Choroid plexus epithelial cell (primary cell): ENCODE measurements at regions not wholly inside any gene's neighbourhood (a gene's known extent, or its start where the extent isn't known, plus 50 kb on each side); places are given as distances from the start of the nearest gene placed in this dataset.
"Not testable (repeated sequence)": the region's sequence is repeated elsewhere in the genome, so short reads cannot be mapped to it uniquely, and the experiment has no call there.

Experiments used
- DNase-seq: peaks from one replicate; pipeline ENCODE4 v3.0.0-alpha.2; 2010; ENCODE audit warnings: low read depth
- H3K4me3 ChIP-seq: 2 replicates; pipeline ENCODE4 v1.5.1; 2011; ENCODE audit warnings: low read depth, mild to moderate bottlenecking, control low read depth, low read length, moderate library complexity
- TF ChIP-seq, protein P1 (sequence below): conservative IDR thresholded peaks from 2 replicates; pipeline ENCODE4 v1.5.1; 2011; ENCODE audit warnings: low read depth, mild to moderate bottlenecking, control low read depth, inconsistent platforms, low read length, moderate library complexity

DNA sequence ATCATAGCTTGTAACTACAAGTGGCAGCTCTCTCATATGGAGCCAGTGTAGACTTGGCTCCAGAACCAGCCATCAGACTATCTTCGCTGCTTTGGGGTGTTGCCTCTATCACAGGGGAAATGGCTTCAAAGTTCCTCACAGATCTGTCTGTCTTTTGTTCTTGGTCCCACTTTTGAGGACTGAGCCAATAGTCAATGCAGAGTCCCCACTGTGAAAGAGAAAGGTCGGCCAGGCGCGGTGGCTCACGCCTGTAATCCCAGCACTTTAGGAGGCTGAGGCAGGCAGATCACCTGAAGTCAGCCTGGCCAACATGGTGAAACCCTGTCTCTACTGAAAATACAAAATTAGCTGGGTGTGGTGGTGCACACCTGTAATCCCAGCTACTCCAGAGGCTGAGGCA, 86.9 kb upstream of the FZD7 start:
- not testable (repeated sequence) for DNase-seq, H3K4me3 ChIP-seq

DNA sequence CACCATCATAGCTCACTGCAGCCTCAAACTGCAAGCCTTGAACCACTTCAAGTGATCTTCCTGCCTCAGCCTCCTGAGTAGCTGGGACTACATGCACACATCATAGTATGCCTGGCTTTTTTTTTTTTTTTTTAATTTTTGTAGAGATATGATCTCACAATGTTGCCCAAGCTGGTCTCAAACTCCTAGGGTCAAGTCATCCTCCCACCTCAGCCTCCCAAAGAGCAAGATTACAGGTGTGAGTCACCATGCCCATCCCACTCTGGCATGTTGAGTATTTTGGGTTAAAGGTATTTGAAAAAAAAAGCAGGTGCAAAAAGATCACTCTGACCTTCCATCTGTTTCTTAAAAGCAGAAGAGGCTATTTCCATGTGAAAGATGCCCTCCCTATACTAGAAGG, 86.4 kb upstream of the FZD7 start:
- no peak overlapping the region for H3K4me3 ChIP-seq
- TF ChIP-seq, protein P1, sequence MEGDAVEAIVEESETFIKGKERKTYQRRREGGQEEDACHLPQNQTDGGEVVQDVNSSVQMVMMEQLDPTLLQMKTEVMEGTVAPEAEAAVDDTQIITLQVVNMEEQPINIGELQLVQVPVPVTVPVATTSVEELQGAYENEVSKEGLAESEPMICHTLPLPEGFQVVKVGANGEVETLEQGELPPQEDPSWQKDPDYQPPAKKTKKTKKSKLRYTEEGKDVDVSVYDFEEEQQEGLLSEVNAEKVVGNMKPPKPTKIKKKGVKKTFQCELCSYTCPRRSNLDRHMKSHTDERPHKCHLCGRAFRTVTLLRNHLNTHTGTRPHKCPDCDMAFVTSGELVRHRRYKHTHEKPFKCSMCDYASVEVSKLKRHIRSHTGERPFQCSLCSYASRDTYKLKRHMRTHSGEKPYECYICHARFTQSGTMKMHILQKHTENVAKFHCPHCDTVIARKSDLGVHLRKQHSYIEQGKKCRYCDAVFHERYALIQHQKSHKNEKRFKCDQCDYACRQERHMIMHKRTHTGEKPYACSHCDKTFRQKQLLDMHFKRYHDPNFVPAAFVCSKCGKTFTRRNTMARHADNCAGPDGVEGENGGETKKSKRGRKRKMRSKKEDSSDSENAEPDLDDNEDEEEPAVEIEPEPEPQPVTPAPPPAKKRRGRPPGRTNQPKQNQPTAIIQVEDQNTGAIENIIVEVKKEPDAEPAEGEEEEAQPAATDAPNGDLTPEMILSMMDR: no peak
- DNase-seq: no peak

DNA sequence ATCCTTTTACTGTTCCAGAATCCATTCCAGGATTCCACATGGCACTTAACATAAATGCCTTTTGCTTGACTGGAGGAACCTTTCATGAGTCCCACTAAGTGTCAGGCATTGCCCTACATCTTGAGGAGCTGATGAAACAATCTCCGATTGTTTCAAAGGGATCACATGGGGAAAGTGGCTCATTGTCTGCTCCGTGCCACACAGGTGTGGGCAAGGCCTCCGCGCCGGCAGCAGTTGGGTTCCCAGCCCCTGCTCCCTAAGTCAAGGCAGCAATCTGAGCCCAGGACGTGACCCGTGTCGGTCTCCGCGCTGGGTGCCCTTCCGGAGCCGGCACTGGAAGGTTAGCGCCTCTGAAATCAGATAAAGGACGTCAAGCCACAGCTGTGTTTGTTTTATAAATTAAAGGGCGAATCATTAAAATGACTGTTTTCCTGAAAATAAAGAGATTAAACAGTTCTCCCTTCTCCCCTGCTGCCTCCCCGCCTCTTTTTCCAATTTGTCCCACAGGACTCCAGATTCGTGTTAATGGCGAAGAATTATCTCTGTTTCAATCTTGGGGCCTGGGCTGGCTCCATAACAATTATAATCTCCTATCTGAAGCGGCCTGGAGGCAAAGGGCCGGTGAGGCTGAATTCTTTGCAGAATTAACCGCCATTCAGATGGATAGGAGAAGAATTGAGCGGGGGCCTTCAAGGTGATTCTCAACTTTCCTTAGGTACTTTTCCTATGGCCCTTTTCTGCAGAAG, 84.3 kb upstream of the FZD7 start:
- H3K4me3 ChIP-seq: no peak overlapping the region
- TF ChIP-seq, protein P1: no peak
- no peak for DNase-seq

DNA sequence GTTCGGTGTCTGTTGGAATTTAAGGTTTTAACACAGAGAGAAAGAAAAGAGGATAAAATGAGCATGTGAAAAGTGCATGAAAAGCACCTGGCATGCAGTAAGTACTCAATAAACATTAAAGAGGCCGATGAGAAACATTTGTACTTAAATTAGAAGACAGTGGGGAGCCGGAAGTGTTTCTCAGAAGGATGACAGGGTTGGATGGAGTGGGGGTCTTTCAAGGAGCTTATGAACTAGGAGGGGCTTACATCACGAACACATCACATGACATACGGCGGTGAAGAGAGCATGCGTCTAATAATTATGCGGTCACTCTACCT, 83.8 kb upstream of the FZD7 start:
- TF ChIP-seq, protein P1: no peak
- DNase-seq: no peak
- H3K4me3 ChIP-seq: no peak overlapping the region

DNA sequence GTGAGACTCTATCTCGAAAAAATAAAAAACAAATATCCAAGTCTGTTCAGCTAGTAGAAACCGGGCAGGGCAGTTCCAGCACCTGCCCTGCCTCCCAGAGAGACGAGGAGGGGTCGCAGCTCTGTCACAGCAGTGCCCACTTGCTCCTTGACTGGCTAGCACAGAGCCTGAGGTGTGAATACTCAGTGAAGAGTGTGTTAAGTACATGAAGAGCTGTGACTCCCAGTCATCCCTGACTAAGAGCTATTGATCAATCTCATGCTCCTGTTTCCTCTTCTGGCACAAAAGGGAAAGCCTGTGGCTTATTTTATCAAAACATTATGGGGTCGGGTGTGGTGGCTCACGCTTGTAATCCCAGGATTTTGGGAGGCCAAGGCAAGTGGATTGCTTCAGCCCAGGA, 83.0 kb upstream of the FZD7 start:
- TF ChIP-seq, protein P1: no peak
- no peak for DNase-seq
- no peak overlapping the region for H3K4me3 ChIP-seq

DNA sequence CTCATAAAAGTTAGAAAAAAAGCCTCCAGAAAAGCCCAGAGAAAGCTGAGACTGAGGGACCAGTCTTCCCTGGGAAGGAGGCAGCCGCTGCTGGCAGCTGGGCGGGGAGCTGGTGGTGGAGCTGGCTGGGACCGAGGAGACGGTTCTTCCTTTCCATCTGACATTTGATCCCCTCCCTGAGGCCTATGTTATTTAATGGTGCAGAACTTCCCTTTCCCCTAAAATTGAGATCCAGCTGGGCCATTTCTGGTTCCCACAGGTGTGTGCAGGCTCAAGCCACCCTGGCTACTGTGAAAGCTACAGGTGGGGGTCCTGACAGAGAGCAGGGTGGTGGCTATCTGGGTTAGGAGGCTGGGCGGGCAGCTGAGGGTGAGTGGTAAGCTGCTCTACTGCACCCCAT, 81.5 kb upstream of the FZD7 start:
- no peak for DNase-seq
- TF ChIP-seq, protein P1: no peak
- no peak overlapping the region for H3K4me3 ChIP-seq

DNA sequence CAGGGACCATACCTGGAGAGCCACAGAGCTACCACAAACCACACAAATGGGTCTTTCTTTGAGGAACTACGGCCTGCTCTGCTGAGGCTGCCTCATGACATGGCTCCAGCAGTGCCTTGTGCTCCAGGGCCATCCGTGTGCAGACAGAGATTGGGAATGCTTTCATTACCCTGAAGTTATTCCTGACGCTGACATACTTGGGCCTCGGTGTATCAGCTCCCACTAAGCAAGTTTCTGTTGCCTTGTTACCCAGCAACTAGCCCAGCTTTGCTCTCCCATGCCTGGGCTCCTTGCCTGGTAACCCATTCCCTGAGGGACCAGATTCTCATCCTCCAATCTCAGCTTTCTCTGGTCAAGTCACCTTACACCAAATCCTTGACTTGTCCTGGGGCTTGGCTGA, 80.3 kb upstream of the FZD7 start:
- no peak for DNase-seq
- TF ChIP-seq, protein P1: no peak

More for the DNA sequence above, 80.3 kb upstream of the FZD7 start:
- H3K4me3 ChIP-seq: no peak overlapping the region
